Heart left ventricle (tissue), 13 donors: ENCODE measurements at regions not wholly inside any gene's neighbourhood (a gene's known extent, or its start where the extent isn't known, plus 50 kb on each side); places are given as distances from the start of the nearest gene placed in this dataset.

Source experiments
- CTCF ChIP-seq, 12 donors: fragments of 200-600 bp; sonication (generic) in 4 of 12; IDR thresholded peaks; one replicate each; pipeline versions ENCODE4 v1.5.0 to v1.8.0; 2018 to 2022; ENCODE audit warnings: antibody characterized with exemption in 12 of 12, mild to moderate bottlenecking in 5 of 12
- POLR2A ChIP-seq, 2 donors: fragments of 450-650 bp; IDR thresholded peaks; one replicate each; pipeline ENCODE4 v1.6.1; 2017; ENCODE audit warnings: antibody characterized with exemption in 2 of 2, mild to moderate bottlenecking in 2 of 2, moderate library complexity in 2 of 2
- donor health status: ischemic (EF 13 %, LVEDD 7.1; RV severe dilation, severe dysfunction).
- donor health status: DM: no; HTN: yes; CAD: no.
- donor health status: DM: no; HTN: no; CAD: no.
- donor health status: ischemic (EF 25% LVEDD 6.9; RV normal size, moderate dysfunction).
- donor health status: ischemic (EF 25% LVEDD 5.7; RV mildly dilated, moderate dysfunction).
- donor health status: ischemic (EF 35%, LVEDD 5.7; RV mildly dilated, moderate dysfunction).
- donor health status: nonischemic (EF 11% LVEDD 7.7; RV severe dilation, severe dysfunction).
- donor health status: DM: yes; HTN: yes; CAD: no.
- donor health status: PGD.
- donor health status: ischemic (EF 29% LVEDD 5.4; RV normal size, mild dysfunction).
- donor health status: nonischemic (EF 23%, LVEDD 6.1; RV moderate dilation, normal function).

GRCh38 chr1:55848906-55849305 is 633.7 kb upstream of the USP24 start:
- no peak for TF ChIP-seq POLR2A (IDR thresholded peaks at IDR 0.05)
- TF ChIP-seq CTCF (IDR thresholded peaks at IDR 0.05): peak in 1 of 12 donors; percentile 11
